LNCAP (cell line): ENCODE measurements at regions not wholly inside any gene's neighbourhood (a gene's known extent, or its start where the extent isn't known, plus 50 kb on each side); places are given as distances from the start of the nearest gene placed in this dataset.

Source experiments
- TF ChIP-seq, protein P1 (sequence below): fragments of 450-650 bp; IDR thresholded peaks from 2 replicates; pipeline ENCODE4 v1.5.1; 2017; ENCODE audit warnings: mild to moderate bottlenecking

DNA sequence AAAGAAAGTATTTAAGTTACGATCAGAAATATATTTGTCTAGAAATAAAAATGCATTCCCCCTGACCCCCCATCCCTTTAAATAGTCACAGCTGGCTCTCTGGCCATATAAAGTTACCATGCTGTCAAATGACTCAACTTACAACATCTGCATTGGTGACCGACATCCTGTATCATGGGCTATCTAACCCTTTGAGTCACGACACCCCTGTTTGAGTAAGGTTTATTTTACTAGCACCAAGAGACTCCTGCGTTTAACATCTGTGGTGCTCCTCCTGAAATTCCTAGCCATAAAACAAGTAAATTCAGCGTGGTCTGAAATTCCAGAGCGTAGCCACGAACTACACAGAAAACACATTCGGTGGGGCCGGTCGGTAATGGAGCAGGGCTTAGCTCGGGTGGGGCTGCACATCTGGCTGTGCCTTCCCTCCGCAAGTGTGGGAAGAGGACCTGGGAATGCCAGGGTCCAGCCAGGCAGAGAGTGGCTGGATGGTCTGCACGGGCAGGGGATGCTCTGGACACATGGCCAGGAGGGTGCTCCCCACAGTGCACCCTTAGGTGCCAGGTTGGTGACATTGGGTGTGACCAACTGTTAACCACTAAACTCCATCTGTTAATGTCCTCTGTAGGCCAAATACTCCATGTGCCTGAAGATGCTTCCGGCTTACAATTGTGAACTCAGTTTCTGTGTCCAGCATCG lies 53.0 kb upstream of the CLDN14 start:
- TF ChIP-seq, protein P1, sequence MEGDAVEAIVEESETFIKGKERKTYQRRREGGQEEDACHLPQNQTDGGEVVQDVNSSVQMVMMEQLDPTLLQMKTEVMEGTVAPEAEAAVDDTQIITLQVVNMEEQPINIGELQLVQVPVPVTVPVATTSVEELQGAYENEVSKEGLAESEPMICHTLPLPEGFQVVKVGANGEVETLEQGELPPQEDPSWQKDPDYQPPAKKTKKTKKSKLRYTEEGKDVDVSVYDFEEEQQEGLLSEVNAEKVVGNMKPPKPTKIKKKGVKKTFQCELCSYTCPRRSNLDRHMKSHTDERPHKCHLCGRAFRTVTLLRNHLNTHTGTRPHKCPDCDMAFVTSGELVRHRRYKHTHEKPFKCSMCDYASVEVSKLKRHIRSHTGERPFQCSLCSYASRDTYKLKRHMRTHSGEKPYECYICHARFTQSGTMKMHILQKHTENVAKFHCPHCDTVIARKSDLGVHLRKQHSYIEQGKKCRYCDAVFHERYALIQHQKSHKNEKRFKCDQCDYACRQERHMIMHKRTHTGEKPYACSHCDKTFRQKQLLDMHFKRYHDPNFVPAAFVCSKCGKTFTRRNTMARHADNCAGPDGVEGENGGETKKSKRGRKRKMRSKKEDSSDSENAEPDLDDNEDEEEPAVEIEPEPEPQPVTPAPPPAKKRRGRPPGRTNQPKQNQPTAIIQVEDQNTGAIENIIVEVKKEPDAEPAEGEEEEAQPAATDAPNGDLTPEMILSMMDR = no peak

DNA sequence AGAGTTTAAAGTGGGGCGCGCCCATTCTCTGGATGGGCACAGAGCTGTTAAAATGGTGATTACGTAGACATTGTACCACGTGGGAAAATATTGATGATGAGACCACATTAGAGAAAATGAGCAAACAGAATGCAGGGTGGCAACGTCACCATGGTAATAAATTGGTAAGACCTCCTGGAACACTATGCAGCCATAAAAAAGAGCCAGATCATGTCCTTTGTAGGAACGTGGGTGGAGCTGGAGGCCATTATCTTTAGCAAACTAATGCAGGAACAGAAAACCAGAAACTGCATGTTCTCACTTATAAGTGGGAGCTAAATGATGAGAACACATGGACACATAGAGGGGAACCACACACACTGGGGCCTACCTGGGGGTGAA lies 53.5 kb upstream of the CLDN14 start:
- TF ChIP-seq, protein P1 = no peak

DNA sequence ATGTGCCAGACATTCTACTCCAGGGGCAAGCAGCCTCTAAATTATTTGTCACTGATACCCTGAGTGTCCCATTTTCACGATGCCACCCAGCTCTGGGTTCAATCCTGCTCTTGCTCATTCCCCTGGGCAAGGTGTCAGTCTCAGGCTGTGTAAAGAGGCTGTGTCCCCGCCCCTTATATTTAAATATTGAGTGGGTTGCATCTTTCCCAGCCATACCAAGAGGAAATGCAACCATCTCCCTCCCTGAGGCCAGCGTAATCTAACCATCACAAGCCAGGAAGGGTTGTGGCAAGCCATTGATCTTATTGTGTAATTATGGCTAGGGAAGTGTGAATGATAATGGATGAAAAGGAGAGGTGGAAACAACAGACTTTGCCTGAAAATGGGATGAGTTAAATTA lies 54.7 kb upstream of the CLDN14 start:
- TF ChIP-seq, protein P1 = no peak

DNA sequence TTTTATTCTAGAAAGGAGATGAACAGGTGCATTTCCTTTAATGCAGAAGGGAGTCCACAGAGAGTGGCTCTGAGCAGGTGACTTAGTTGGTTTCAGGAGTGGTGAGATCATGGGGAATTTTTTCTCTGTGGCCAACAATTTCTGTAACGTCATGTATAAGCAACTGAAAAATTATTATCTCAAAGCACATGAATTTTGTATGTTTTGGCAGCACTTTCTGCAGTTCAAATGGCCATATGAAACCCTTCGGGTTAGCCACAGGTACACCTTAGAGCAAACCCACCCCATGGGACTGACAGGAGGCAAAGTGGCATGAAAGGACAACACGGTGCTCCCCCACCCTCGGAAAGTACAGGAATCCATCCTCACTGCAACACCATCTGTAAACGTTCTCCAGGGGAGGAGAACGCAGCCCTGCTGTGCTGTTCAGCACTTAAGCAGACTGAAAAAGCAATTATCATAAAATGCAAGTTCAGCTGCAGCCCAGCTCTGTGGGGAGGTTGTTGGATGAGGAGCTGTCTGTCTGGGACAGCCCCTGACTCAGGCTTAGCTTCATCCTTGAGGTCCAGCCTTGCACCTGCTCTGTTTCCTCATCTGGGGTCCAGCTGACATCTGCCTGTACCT lies 55.8 kb upstream of the CLDN14 start:
- TF ChIP-seq, protein P1 = no peak

DNA sequence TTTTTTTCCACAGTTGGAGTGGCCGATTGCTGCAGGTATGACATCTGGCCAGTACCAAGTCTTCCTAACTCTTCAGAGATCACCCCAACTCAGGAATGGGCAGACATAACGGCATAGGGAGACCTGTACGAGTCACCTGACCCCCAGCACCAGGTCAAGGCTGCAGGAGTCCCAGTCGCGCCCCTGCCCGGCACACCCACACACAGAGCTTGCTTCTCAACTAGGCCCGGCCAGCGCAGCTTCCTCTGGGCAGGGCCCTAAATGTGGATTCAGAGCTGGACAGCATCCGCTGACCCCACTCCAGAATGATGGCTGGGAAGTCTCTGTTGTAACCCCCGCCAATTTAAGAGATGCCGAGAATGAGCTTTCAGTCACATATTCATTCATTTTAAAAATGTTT lies 58.8 kb upstream of the CLDN14 start:
- TF ChIP-seq, protein P1 = no peak

DNA sequence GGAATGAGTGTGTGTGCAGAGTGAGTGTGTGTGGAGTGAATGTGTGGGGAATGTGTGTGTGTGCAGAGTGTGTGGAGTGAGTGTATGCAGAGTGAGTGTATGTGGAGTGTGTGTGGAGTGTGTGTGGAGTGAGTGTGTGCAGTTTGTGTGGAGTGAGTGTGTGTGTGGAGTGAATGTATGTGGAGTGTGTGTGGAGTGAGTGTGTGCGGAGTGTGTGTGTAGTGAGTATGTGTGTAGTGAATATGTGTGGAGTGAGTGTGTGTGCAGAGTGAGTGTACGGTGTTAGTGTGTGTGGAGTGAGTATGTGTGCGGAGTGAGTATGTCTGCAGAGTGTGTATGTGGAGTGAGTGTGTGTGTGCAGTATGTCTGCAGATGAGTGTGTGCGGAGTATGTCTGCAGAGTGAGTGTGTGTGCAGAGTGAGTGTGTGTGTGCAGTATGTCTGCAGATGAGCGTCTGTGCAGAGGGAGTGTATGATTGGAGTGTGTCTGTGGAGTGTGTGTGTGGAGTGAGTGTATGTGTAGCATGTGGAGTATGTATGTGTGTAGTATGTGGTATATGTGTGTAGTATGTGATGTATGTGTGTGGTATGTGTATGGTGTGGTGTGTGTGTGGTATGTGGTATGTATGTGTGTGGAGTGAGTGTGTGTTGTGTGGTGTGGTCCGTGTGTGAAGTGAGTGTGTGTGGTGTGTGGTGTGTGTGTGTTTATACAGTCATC lies 59.7 kb upstream of the CLDN14 start:
- TF ChIP-seq, protein P1 = no peak

DNA sequence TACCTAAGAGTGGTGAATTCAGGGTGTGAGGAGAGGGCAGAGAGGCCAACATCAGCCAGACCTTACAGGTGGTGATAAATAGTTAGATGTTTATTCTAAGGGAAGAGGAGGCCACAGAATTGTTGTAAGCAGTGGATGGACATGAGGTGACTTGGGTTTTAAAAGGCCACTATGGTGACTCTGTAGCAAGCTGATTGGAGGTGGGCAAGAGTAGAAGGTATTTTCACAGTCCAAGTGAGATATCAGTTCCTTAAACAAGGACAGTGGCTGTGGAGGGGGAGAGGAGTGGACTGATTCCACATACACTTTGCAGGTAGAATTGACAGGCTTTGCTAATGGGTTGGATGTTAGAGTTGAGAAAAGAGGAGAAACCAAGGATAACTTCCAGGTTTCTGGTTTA lies 60.8 kb upstream of the CLDN14 start:
- TF ChIP-seq, protein P1 = no peak
